ENCODE measurements at regions not wholly inside any gene's neighbourhood (a gene's known extent, or its start where the extent isn't known, plus 50 kb on each side); places are given as distances from the start of the nearest gene placed in this dataset.

GRCh38 chr5:8137941-8138550 is 269.1 kb downstream of the MTRR start:
- no peaks in the 10 kb centered on the region for H3K27me3 ChIP-seq (ENCODE audit: insufficient read depth, insufficient read length)
- H3K4me1 ChIP-seq (ENCODE audit: insufficient read depth, insufficient read length), result no peaks in the 10 kb centered on the region
- H3K4me3 ChIP-seq (ENCODE audit: insufficient read length, low read depth), result no peak overlapping the region
- no peak for TF ChIP-seq YY1 (IDR thresholded peaks at IDR 0.05; ENCODE audit: insufficient read depth, insufficient read length)
- TF ChIP-seq SUZ12 (IDR thresholded peaks at IDR 0.05; ENCODE audit: extremely low read depth, insufficient read depth, insufficient read length), result no peak
- no peak for TF ChIP-seq ZNF274 (IDR thresholded peaks at IDR 0.05; ENCODE audit: low read depth, low read length)
- H3K9ac ChIP-seq (ENCODE audit: insufficient read length, low read depth), result no peak overlapping the region
- no peak for DNase-seq (ENCODE audit: low read depth, low spot score)
- H3K36me3 ChIP-seq (ENCODE audit: insufficient read depth, insufficient read length, low read length), result no peaks in the 10 kb centered on the region
- no peaks in the 10 kb centered on the region for H3K9me3 ChIP-seq (ENCODE audit: insufficient read depth, low read length)

GRCh38 chr5:8138884-8139283 is 269.9 kb downstream of the MTRR start:
- no peak overlapping the region for H3K9ac ChIP-seq (ENCODE audit: insufficient read length, low read depth)
- no peaks in the 10 kb centered on the region for H3K4me1 ChIP-seq (ENCODE audit: insufficient read depth, insufficient read length)
- no peak for TF ChIP-seq ZNF274 (IDR thresholded peaks at IDR 0.05; ENCODE audit: low read depth, low read length)
- TF ChIP-seq SUZ12 (IDR thresholded peaks at IDR 0.05; ENCODE audit: extremely low read depth, insufficient read depth, insufficient read length), result no peak
- TF ChIP-seq YY1 (IDR thresholded peaks at IDR 0.05; ENCODE audit: insufficient read depth, insufficient read length), result no peak
- H3K27me3 ChIP-seq (ENCODE audit: insufficient read depth, insufficient read length), result no peaks in the 10 kb centered on the region
- H3K36me3 ChIP-seq (ENCODE audit: insufficient read depth, insufficient read length, low read length), result no peaks in the 10 kb centered on the region
- H3K9me3 ChIP-seq (ENCODE audit: insufficient read depth, low read length), result no peaks in the 10 kb centered on the region
- no peak overlapping the region for H3K4me3 ChIP-seq (ENCODE audit: insufficient read length, low read depth)
- no peak for DNase-seq (ENCODE audit: low read depth, low spot score)

GRCh38 chr5:8150791-8151190 is 281.8 kb downstream of the MTRR start:
- H3K9me3 ChIP-seq (ENCODE audit: insufficient read depth, low read length), result no peaks in the 10 kb centered on the region
- no peak for TF ChIP-seq ZNF274 (IDR thresholded peaks at IDR 0.05; ENCODE audit: low read depth, low read length)
- TF ChIP-seq YY1 (IDR thresholded peaks at IDR 0.05; ENCODE audit: insufficient read depth, insufficient read length), result no peak
- no peak for TF ChIP-seq SUZ12 (IDR thresholded peaks at IDR 0.05; ENCODE audit: extremely low read depth, insufficient read depth, insufficient read length)
- no peaks in the 10 kb centered on the region for H3K36me3 ChIP-seq (ENCODE audit: insufficient read depth, insufficient read length, low read length)
- H3K4me1 ChIP-seq (ENCODE audit: insufficient read depth, insufficient read length), result no peaks in the 10 kb centered on the region
- H3K4me3 ChIP-seq (ENCODE audit: insufficient read length, low read depth), result no peak overlapping the region
- H3K9ac ChIP-seq (ENCODE audit: insufficient read length, low read depth), result no peak overlapping the region
- DNase-seq (ENCODE audit: low read depth, low spot score), result no peak
- no peaks in the 10 kb centered on the region for H3K27me3 ChIP-seq (ENCODE audit: insufficient read depth, insufficient read length)

- Histone ChIP-seq H3K36me3 (ENCODE audit: insufficient read depth, insufficient read length, low read length) (no peaks in the 10 kb centered on the region), H3K4me3 (ENCODE audit: insufficient read length, low read depth) (no peak overlapping the region), H3K9ac (ENCODE audit: insufficient read length, low read depth) (no peak overlapping the region), H3K9me3 (ENCODE audit: insufficient read depth, low read length) (no peaks in the 10 kb centered on the region), H3K4me1 (ENCODE audit: insufficient read depth, insufficient read length) (no peaks in the 10 kb centered on the region), H3K27me3 (ENCODE audit: insufficient read depth, insufficient read length) (no peaks in the 10 kb centered on the region)
- DNase-seq (ENCODE audit: low read depth, low spot score), result no peak
- TF ChIP-seq ZNF274 (IDR thresholded peaks at IDR 0.05; ENCODE audit: low read depth, low read length) (no peak), YY1 (IDR thresholded peaks at IDR 0.05; ENCODE audit: insufficient read depth, insufficient read length) (no peak), SUZ12 (IDR thresholded peaks at IDR 0.05; ENCODE audit: extremely low read depth, insufficient read depth, insufficient read length) (no peak)
These were observed 287.8 kb downstream of the MTRR start for GRCh38 chr5:8156706-8157105.

GRCh38 chr5:8157320-8157822 is 288.4 kb downstream of the MTRR start:
- no peak overlapping the region for H3K4me3 ChIP-seq (ENCODE audit: insufficient read length, low read depth)
- TF ChIP-seq SUZ12 (IDR thresholded peaks at IDR 0.05; ENCODE audit: extremely low read depth, insufficient read depth, insufficient read length), result no peak
- TF ChIP-seq YY1 (IDR thresholded peaks at IDR 0.05; ENCODE audit: insufficient read depth, insufficient read length), result no peak
- TF ChIP-seq ZNF274 (IDR thresholded peaks at IDR 0.05; ENCODE audit: low read depth, low read length), result no peak
- no peaks in the 10 kb centered on the region for H3K36me3 ChIP-seq (ENCODE audit: insufficient read depth, insufficient read length, low read length)
- no peak overlapping the region for H3K9ac ChIP-seq (ENCODE audit: insufficient read length, low read depth)
- H3K4me1 ChIP-seq (ENCODE audit: insufficient read depth, insufficient read length), result no peaks in the 10 kb centered on the region
- DNase-seq (ENCODE audit: low read depth, low spot score), result no peak
- no peaks in the 10 kb centered on the region for H3K27me3 ChIP-seq (ENCODE audit: insufficient read depth, insufficient read length)
- no peaks in the 10 kb centered on the region for H3K9me3 ChIP-seq (ENCODE audit: insufficient read depth, low read length)

GRCh38 chr5:8176101-8176693 is 307.2 kb downstream of the MTRR start:
- DNase-seq (ENCODE audit: low read depth, low spot score), result no peak
- no peak overlapping the region for H3K9ac ChIP-seq (ENCODE audit: insufficient read length, low read depth)
- H3K27me3 ChIP-seq (ENCODE audit: insufficient read depth, insufficient read length), result no peaks in the 10 kb centered on the region
- H3K36me3 ChIP-seq (ENCODE audit: insufficient read depth, insufficient read length, low read length), result no peaks in the 10 kb centered on the region
- H3K9me3 ChIP-seq (ENCODE audit: insufficient read depth, low read length), result no peaks in the 10 kb centered on the region
- H3K4me3 ChIP-seq (ENCODE audit: insufficient read length, low read depth), result no peak overlapping the region
- no peaks in the 10 kb centered on the region for H3K4me1 ChIP-seq (ENCODE audit: insufficient read depth, insufficient read length)
- no peak for TF ChIP-seq SUZ12 (IDR thresholded peaks at IDR 0.05; ENCODE audit: extremely low read depth, insufficient read depth, insufficient read length)
- no peak for TF ChIP-seq YY1 (IDR thresholded peaks at IDR 0.05; ENCODE audit: insufficient read depth, insufficient read length)
- TF ChIP-seq ZNF274 (IDR thresholded peaks at IDR 0.05; ENCODE audit: low read depth, low read length), result no peak

GRCh38 chr5:8184455-8185063 is 315.6 kb downstream of the MTRR start:
- H3K27me3 ChIP-seq (ENCODE audit: insufficient read depth, insufficient read length), result no peaks in the 10 kb centered on the region
- H3K4me3 ChIP-seq (ENCODE audit: insufficient read length, low read depth), result no peak overlapping the region
- no peak overlapping the region for H3K9ac ChIP-seq (ENCODE audit: insufficient read length, low read depth)
- no peaks in the 10 kb centered on the region for H3K9me3 ChIP-seq (ENCODE audit: insufficient read depth, low read length)
- TF ChIP-seq ZNF274 (IDR thresholded peaks at IDR 0.05; ENCODE audit: low read depth, low read length) (no peak), SUZ12 (IDR thresholded peaks at IDR 0.05; ENCODE audit: extremely low read depth, insufficient read depth, insufficient read length) (no peak), YY1 (IDR thresholded peaks at IDR 0.05; ENCODE audit: insufficient read depth, insufficient read length) (no peak)
- H3K4me1 ChIP-seq (ENCODE audit: insufficient read depth, insufficient read length), result no peaks in the 10 kb centered on the region
- peak; percentile 51 for DNase-seq (ENCODE audit: low read depth, low spot score)
- H3K36me3 ChIP-seq (ENCODE audit: insufficient read depth, insufficient read length, low read length), result no peaks in the 10 kb centered on the region
